Activated naive CD8-positive, alpha-beta T cell treated with anti-CD3 and anti-CD28 coated beads for 36 hours (primary cell): ENCODE measurements at regions not wholly inside any gene's neighbourhood (a gene's known extent, or its start where the extent isn't known, plus 50 kb on each side); places are given as distances from the start of the nearest gene placed in this dataset.

Experiments
- DNase-seq: peaks from one replicate; pipeline ENCODE4 v3.0.0; 2021
- H3K27ac Mint-ChIP-seq: one replicate; pipeline ENCODE4 v1.8.0; 2022; ENCODE audit warnings: mild to moderate bottlenecking, moderate library complexity, mixed read lengths
- H3K27me3 Mint-ChIP-seq: one replicate; pipeline ENCODE4 v1.8.0; 2022; ENCODE audit warnings: mild to moderate bottlenecking, mixed read lengths
- H3K36me3 Mint-ChIP-seq: one replicate; pipeline ENCODE4 v1.8.0; 2021; ENCODE audit warnings: mild to moderate bottlenecking, mixed read lengths
- H3K4me1 Mint-ChIP-seq: one replicate; pipeline ENCODE4 v1.8.0; 2021; ENCODE audit warnings: mixed read lengths
- H3K4me3 Mint-ChIP-seq: one replicate; pipeline ENCODE4 v1.8.0; 2022; ENCODE audit warnings: mild to moderate bottlenecking, moderate library complexity, mixed read lengths
- H3K9me3 Mint-ChIP-seq: one replicate; pipeline ENCODE4 v1.8.0; 2022; ENCODE audit warnings: mixed read lengths

- no peak for DNase-seq
- Mint-ChIP-seq H3K4me3 (no peak overlapping the region), H3K4me1 (no peaks in the 10 kb centered on the region), H3K9me3 (peaks cover 4% of the 10 kb centered on the region), H3K36me3 (no peaks in the 10 kb centered on the region), H3K27me3 (no peaks in the 10 kb centered on the region), H3K27ac (no peak overlapping the region)
Observed at GRCh38 chr11:79953629-79954028, 512.8 kb upstream of the TENM4 start.

- no peak for DNase-seq
- no peaks in the 10 kb centered on the region for H3K27me3 Mint-ChIP-seq
- no peak overlapping the region for H3K4me3 Mint-ChIP-seq
- no peak overlapping the region for H3K27ac Mint-ChIP-seq
- no peaks in the 10 kb centered on the region for H3K9me3 Mint-ChIP-seq
- no peaks in the 10 kb centered on the region for H3K4me1 Mint-ChIP-seq
- no peaks in the 10 kb centered on the region for H3K36me3 Mint-ChIP-seq
Observed at GRCh38 chr11:79950741-79951140, 509.9 kb upstream of the TENM4 start.

GRCh38 chr11:79950172-79950571 is 509.3 kb upstream of the TENM4 start:
- Mint-ChIP-seq H3K9me3 (no peaks in the 10 kb centered on the region), H3K27me3 (no peaks in the 10 kb centered on the region), H3K36me3 (no peaks in the 10 kb centered on the region), H3K4me1 (no peaks in the 10 kb centered on the region), H3K4me3 (no peak overlapping the region), H3K27ac (no peak overlapping the region)
- DNase-seq = no peak

DNA sequence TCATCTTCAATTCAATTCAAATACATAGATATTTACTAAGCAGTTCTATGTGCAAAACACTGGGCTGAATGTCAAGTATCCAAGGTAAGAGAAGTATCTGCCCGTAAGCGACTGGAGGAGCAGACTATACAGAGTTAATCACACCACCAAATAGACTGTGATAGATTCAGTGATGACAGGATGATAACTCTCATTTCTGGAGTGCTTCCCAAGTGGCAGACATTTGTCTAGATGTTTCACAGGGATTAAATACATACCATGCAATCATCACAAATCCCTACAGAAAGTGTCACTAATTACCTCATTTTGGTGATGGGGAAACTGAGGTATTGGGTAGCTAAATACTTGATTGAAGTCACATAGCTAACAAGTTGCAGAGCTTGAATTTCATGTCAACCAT is 508.7 kb upstream of the TENM4 start:
- no peaks in the 10 kb centered on the region for H3K4me1 Mint-ChIP-seq
- no peaks in the 10 kb centered on the region for H3K9me3 Mint-ChIP-seq
- H3K4me3 Mint-ChIP-seq = no peak overlapping the region
- H3K27me3 Mint-ChIP-seq = no peaks in the 10 kb centered on the region
- no peaks in the 10 kb centered on the region for H3K36me3 Mint-ChIP-seq
- no peak overlapping the region for H3K27ac Mint-ChIP-seq
- DNase-seq = no peak

DNA sequence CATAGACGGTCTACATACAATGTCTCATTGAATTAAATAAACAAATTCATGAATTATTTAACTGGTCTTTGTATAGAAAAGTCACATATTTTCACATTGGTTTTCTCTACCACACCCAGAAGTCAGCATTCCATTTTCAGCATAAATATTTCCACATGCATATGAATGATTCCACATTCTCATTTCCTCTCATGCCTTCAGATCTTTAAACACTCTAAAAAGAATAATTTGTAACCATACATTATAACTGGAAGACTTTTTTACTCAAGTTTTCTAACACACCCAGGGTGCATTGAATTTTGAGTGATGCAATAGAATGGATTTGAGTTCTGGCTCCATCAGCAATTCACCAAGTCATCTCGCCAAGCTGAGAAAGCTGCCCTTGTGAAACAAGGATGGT is 501.8 kb upstream of the TENM4 start:
- no peak overlapping the region for H3K4me3 Mint-ChIP-seq
- H3K4me1 Mint-ChIP-seq = no peaks in the 10 kb centered on the region
- H3K9me3 Mint-ChIP-seq = peaks cover 2% of the 10 kb centered on the region
- no peaks in the 10 kb centered on the region for H3K36me3 Mint-ChIP-seq
- H3K27me3 Mint-ChIP-seq = no peaks in the 10 kb centered on the region
- H3K27ac Mint-ChIP-seq = no peak overlapping the region
- DNase-seq = no peak

DNA sequence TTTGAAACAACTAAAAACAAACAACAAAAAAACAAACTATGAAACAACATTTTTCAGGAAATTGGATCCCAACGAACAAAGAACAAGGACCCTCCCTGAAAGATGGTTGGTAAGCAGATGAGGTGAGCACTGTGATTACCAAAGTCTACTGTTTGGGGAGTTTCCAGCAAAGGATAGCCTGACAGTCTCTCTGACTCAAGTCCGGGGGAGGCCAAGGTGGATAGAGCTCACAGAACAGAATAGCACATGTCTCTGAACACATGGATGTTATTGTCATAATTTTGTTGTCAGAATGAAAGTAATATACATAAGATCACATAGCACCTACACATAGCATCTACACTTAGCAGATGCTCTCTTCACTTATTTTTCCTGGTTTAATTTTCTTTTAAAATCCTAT is 501.3 kb upstream of the TENM4 start:
- Mint-ChIP-seq H3K9me3 (peaks cover 2% of the 10 kb centered on the region), H3K4me1 (no peaks in the 10 kb centered on the region), H3K4me3 (no peak overlapping the region), H3K36me3 (no peaks in the 10 kb centered on the region), H3K27me3 (no peaks in the 10 kb centered on the region), H3K27ac (no peak overlapping the region)
- no peak for DNase-seq

GRCh38 chr11:79940974-79941735 is 500.3 kb upstream of the TENM4 start:
- no peaks in the 10 kb centered on the region for H3K36me3 Mint-ChIP-seq
- no peak overlapping the region for H3K27ac Mint-ChIP-seq
- peaks cover 2% of the 10 kb centered on the region for H3K9me3 Mint-ChIP-seq
- no peak overlapping the region for H3K4me3 Mint-ChIP-seq
- no peaks in the 10 kb centered on the region for H3K4me1 Mint-ChIP-seq
- no peaks in the 10 kb centered on the region for H3K27me3 Mint-ChIP-seq
- DNase-seq = no peak

DNA sequence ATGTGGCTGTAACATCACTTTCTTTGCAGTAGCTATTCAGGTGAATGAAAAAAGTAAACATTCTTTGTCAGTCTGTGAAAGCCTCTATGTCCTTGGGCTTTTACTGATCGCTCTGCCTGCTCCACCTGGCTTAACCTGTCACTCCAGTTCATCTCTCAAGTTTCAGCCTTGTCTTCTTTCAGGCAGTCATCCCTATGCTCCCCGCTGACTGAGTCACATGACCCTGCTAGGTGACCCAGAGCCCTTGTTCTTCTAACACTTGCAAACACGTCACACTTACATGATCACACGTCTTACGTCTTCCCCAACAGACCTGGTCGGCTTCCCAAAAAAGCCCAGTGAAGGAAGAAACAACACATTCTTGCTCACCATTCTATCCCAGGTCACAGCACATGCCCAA is 499.3 kb upstream of the TENM4 start:
- Mint-ChIP-seq H3K4me3 (no peak overlapping the region), H3K27ac (no peak overlapping the region), H3K36me3 (no peaks in the 10 kb centered on the region), H3K9me3 (peaks cover 2% of the 10 kb centered on the region), H3K4me1 (no peaks in the 10 kb centered on the region), H3K27me3 (no peaks in the 10 kb centered on the region)
- no peak for DNase-seq

GRCh38 chr11:79939111-79939510 is 498.3 kb upstream of the TENM4 start:
- no peaks in the 10 kb centered on the region for H3K4me1 Mint-ChIP-seq
- no peak for DNase-seq
- H3K27me3 Mint-ChIP-seq = no peaks in the 10 kb centered on the region
- H3K4me3 Mint-ChIP-seq = no peak overlapping the region
- no peak overlapping the region for H3K27ac Mint-ChIP-seq
- H3K36me3 Mint-ChIP-seq = no peaks in the 10 kb centered on the region
- H3K9me3 Mint-ChIP-seq = peaks cover 4% of the 10 kb centered on the region

DNA sequence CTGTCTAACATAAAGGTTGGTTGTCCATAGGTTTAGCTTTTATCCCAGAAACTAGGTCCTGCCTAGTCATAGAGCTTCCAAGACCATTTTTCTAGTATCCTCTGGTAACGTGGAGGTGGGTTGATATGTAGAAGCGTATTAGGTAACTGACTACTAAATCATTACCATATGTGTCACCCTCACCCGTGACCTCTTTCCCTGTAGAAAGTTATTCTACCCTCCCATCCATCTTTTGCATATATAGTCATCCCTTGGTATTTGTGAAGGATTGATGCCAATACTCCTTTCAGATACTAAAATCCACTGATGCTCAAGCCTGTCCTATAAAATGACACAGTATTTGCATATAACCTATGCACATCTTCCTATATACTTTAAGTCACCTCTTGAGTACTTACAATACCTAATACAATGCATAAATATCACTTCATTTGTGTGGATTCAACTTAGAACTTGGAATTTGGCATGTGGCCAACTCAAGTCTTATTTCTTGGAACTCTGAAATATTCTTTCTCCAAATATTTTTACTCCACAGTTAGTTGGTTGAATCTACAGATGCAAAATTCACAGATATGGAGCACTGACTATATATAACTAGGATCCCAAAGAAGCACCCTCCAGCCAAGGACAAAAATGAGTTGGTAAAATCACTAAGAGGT is 497.0 kb upstream of the TENM4 start:
- Mint-ChIP-seq H3K36me3 (no peaks in the 10 kb centered on the region), H3K4me3 (no peak overlapping the region), H3K4me1 (no peaks in the 10 kb centered on the region), H3K27ac (no peak overlapping the region), H3K27me3 (no peaks in the 10 kb centered on the region), H3K9me3 (peaks cover 8% of the 10 kb centered on the region)
- no peak for DNase-seq

GRCh38 chr11:79932612-79933011 is 491.8 kb upstream of the TENM4 start:
- H3K27ac Mint-ChIP-seq = no peak overlapping the region
- no peaks in the 10 kb centered on the region for H3K27me3 Mint-ChIP-seq
- H3K9me3 Mint-ChIP-seq = peaks cover 5% of the 10 kb centered on the region
- no peak for DNase-seq
- no peak overlapping the region for H3K4me3 Mint-ChIP-seq
- H3K36me3 Mint-ChIP-seq = no peaks in the 10 kb centered on the region
- H3K4me1 Mint-ChIP-seq = no peaks in the 10 kb centered on the region

DNA sequence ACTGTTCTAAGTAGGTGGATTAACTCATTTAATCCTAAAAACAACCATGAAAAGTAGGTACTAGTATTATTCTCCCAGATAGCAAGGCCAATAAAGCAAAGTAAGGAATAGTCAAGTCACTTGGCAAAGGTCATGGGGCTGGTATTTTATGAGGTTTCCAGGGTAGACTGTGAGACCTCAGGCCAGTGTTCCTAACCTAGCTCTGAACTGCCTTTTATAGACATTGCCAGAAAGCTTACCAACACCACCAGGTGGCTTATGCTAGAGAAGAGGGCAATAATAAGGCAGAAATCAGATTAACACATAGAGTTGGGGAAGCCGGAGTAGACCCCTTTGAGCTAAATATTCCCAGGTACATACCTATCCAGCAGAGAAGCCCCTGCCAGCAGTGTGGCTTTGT is 490.9 kb upstream of the TENM4 start:
- DNase-seq = no peak
- H3K27me3 Mint-ChIP-seq = no peaks in the 10 kb centered on the region
- no peaks in the 10 kb centered on the region for H3K4me1 Mint-ChIP-seq
- H3K9me3 Mint-ChIP-seq = peaks cover 5% of the 10 kb centered on the region
- H3K27ac Mint-ChIP-seq = no peak overlapping the region
- no peak overlapping the region for H3K4me3 Mint-ChIP-seq
- H3K36me3 Mint-ChIP-seq = no peaks in the 10 kb centered on the region

DNA sequence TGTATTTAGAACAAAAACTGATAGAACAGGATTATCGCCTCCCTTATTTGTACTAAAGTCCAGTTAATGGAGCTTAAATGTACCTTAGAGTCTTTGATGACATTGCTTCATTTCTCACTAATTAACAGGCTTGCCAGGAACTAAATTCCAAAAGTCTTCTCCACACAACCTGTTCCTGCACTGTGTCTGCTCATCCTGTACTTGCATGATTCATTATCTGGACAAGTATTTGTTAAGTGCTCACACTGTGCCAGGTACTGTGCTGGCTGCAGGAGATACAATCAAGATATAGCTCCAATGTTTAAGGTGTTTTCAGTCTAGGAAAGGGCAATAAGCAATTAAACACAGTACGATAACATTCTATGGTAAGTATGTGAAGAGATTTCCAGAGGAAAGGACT is 485.9 kb upstream of the TENM4 start:
- no peak for DNase-seq
- peaks cover 1% of the 10 kb centered on the region for H3K9me3 Mint-ChIP-seq
- H3K36me3 Mint-ChIP-seq = no peaks in the 10 kb centered on the region
- H3K4me3 Mint-ChIP-seq = no peak overlapping the region
- H3K27me3 Mint-ChIP-seq = no peaks in the 10 kb centered on the region
- no peaks in the 10 kb centered on the region for H3K4me1 Mint-ChIP-seq
- no peak overlapping the region for H3K27ac Mint-ChIP-seq

- Mint-ChIP-seq H3K4me3 (no peak overlapping the region), H3K27me3 (no peaks in the 10 kb centered on the region), H3K27ac (no peak overlapping the region), H3K36me3 (no peaks in the 10 kb centered on the region), H3K4me1 (no peaks in the 10 kb centered on the region), H3K9me3 (peaks cover 1% of the 10 kb centered on the region)
- no peak for DNase-seq
Observed at GRCh38 chr11:79925570-79925969, 484.7 kb upstream of the TENM4 start.

DNA sequence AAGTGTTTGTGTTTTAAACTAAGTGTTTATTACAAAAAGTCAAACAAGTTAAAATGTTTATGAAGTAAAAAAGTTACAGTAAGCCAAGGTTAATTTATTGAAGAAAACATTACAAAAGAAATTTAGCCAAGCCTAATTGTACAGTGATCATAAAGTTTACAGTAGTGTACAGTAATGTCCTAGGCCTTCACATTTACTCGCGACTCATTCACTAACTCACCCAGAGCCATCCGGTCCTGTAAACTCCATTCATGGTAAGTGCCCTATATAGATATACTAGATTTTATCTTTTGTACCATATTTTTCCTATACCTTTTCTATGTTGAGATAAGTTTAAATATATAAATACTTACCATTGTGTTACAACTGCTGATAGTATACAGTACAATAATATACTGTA is 481.8 kb upstream of the TENM4 start:
- Mint-ChIP-seq H3K4me1 (no peaks in the 10 kb centered on the region), H3K4me3 (no peak overlapping the region), H3K27ac (no peak overlapping the region), H3K36me3 (no peaks in the 10 kb centered on the region), H3K9me3 (peaks cover 1% of the 10 kb centered on the region), H3K27me3 (no peaks in the 10 kb centered on the region)
- DNase-seq = no peak

DNA sequence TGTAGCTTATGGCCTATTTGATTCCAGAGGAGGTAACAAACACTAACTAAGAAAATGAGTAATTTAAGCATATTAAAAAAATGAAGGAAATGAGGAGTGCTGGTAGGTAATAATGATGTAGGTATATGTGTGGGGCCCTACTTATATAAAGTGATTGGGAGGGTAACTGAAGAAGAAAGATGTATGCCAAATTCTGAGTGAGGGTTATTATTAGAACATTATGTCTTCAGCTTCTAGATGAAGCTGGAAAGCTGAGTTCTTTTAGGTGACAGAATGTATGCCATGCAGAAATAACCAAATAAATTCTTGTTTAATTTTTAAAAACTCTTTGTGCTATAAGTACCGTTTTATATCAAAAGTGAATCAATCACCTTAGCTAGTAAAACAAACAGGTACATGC is 479.6 kb upstream of the TENM4 start:
- Mint-ChIP-seq H3K27me3 (no peaks in the 10 kb centered on the region), H3K4me3 (no peak overlapping the region), H3K27ac (no peak overlapping the region), H3K9me3 (peaks cover 1% of the 10 kb centered on the region), H3K36me3 (no peaks in the 10 kb centered on the region), H3K4me1 (no peaks in the 10 kb centered on the region)
- DNase-seq = no peak
